IPS-18c (cell line): ENCODE measurements at regions not wholly inside any gene's neighbourhood (a gene's known extent, or its start where the extent isn't known, plus 50 kb on each side); places are given as distances from the start of the nearest gene placed in this dataset.

ENCODE experiments used
- H3K4me3 ChIP-seq: 2 replicates; pipeline ENCODE4 v1.7.0; 2013; ENCODE audit warnings: low read depth, mild to moderate bottlenecking, low read length, moderate library complexity; ENCODE audit not compliant: insufficient read depth
- H3K9me3 ChIP-seq: one replicate; pipeline ENCODE4 v1.6.1; 2013; ENCODE audit warnings: mild to moderate bottlenecking, low read length, moderate library complexity; ENCODE audit not compliant: control insufficient read depth, insufficient read depth

DNA sequence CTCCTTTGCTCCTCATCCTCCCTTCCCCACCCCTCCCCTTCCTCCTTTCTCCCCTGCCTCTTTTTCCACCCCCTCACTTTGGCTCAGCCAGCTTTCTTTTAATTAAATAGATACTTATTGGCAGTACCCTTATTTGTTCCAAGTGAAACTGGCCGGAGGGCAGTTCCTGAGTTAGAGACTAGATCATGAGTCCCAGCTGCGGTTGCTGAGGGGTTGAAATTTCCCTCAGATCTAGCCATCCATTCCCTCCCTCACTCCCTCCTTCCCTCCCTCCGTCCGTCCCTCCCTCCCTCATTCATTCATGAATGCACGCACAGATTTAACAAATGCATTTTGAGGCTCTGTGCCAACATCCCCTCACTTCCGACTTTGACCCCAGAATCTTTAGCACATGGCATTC is 519.2 kb upstream of the EEF2KMT start:
- H3K4me3 ChIP-seq: no peak overlapping the region; the same call in 1 of the 2 replicates
- no peaks in the 10 kb centered on the region for H3K9me3 ChIP-seq

- Histone ChIP-seq H3K4me3 (peak overlapping the region; percentile 38; the same call in 1 of the 2 replicates), H3K9me3 (no peaks in the 10 kb centered on the region)
These were observed 518.5 kb upstream of the EEF2KMT start for GRCh38 chr16:5615868-5616642.

- Histone ChIP-seq H3K4me3 (no peak overlapping the region), H3K9me3 (no peaks in the 10 kb centered on the region)
These were observed 509.6 kb upstream of the EEF2KMT start for GRCh38 chr16:5607169-5607568.

- peaks cover under 1% of the 10 kb centered on the region for H3K9me3 ChIP-seq
- no peak overlapping the region for H3K4me3 ChIP-seq
These were observed 507.8 kb upstream of the EEF2KMT start for GRCh38 chr16:5605404-5605803.

- Histone ChIP-seq H3K4me3 (no peak overlapping the region), H3K9me3 (peaks cover 2% of the 10 kb centered on the region)
These were observed 507.2 kb upstream of the EEF2KMT start for GRCh38 chr16:5604770-5605169.

DNA sequence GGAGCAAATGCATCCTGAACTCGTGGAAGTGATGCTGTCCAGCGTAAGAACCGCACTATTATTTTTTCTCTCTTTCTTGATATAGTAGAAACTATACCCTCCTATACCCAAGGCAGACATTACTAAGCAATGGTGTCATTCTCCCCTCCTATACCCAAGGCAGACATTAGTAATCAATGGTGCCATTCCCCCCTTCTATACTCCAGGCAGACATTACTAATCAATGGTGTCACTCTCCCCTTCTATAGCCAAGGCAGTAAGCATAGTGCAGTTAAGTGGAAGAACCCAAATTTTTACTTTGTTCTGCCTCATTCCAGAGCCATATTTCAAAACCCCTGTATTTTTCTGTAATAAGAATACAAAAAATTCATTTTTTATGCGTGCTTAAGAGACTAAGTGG is 506.2 kb upstream of the EEF2KMT start:
- H3K9me3 ChIP-seq: peaks cover 2% of the 10 kb centered on the region
- H3K4me3 ChIP-seq: no peak overlapping the region

DNA sequence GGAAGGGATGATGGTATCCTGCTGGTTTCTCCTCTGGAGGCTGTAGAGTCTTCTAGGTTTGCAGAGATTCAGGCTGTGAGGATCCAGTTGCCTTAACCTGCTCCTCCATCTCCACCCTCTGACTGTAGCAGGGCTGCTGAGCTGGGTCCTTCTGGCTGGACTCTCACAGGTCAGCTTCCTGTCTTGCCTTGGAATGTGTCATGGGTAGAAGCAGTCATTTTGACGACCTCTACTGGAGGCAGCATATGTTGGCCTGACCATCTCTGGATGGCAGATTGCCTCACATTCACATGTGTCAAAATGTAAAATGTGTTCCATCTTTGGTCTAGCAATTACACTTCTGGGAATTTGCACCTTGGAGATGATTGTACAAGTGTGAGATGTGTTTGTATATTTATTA is 504.4 kb upstream of the EEF2KMT start:
- H3K9me3 ChIP-seq: peaks cover 2% of the 10 kb centered on the region

GRCh38 chr16:5598793-5599192 is 501.2 kb upstream of the EEF2KMT start:
- Histone ChIP-seq H3K9me3 (peaks cover 4% of the 10 kb centered on the region), H3K4me3 (no peak overlapping the region)

More for the DNA sequence above, 504.4 kb upstream of the EEF2KMT start:
- no peak overlapping the region for H3K4me3 ChIP-seq

DNA sequence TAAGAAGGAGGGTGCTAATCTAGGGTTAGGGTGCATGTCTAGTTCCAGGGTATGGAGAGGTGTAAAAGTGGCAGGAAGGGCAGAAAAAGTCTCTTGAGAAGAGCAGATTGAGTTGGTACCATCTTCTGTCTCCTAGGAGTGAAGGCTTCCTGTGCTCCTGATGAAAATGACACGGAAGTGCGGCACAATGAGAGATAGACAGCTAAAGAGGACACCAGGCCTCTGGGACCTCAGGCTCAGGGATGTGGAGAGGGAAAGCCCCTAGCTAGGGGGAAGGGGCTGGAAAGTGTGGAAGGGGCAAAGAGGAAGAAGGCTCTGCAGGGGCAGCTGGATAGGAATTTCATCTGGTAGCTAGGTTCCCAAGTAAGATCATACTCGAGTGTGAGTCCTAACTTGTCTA is 498.3 kb upstream of the EEF2KMT start:
- H3K4me3 ChIP-seq: no peak overlapping the region
- H3K9me3 ChIP-seq: peaks cover 4% of the 10 kb centered on the region

GRCh38 chr16:5590416-5590815 is 492.8 kb upstream of the EEF2KMT start:
- Histone ChIP-seq H3K9me3 (peaks cover 2% of the 10 kb centered on the region), H3K4me3 (no peak overlapping the region)

DNA sequence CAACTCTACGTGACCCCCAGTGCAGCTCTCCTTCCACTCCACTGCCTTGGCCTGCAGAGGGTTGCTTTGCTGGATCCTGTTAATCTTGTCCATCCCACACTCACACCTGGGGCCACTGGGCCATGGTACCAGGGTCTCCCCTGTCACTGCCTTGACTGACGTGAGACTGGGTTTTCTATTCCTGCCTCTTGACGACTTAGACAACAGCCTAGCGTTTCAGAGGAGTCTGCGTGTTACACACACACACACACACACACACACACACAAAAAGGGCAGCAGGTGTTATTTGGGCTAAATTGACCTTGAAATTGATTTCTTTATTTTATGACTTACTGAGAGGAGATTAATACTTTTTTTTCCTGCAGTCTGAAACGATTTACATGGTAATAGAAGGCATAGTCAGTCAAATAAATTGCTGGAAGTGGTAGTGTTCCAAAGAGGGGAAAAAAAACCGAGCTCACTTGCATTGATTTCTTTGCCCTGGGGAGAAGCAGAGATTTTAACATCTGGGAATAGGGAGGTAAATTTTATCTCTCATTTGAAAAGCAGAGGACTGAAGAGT is 492.3 kb upstream of the EEF2KMT start:
- peaks cover 2% of the 10 kb centered on the region for H3K9me3 ChIP-seq
- H3K4me3 ChIP-seq: no peak overlapping the region

DNA sequence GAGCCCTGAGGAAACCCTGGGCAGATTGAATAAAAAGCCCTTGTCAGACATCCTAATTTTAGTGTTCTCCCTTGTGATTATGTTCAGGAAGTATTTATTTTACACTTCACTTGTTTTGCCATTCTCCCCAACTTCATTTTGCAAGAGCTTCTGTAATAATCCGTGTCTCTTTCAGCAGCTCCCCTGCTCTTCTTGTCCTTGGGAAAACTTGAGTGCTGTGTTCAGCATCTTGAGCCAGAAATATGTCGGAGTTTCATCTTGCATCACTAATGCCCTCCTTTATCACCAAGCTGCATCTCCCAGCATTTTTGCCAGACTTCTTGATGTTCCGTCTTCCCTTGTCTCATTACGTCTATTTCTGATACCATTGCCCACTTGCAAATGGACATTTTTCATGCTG is 486.5 kb upstream of the EEF2KMT start:
- Histone ChIP-seq H3K4me3 (no peak overlapping the region), H3K9me3 (no peaks in the 10 kb centered on the region)

GRCh38 chr16:5582529-5582928 is 484.9 kb upstream of the EEF2KMT start:
- Histone ChIP-seq H3K4me3 (no peak overlapping the region), H3K9me3 (no peaks in the 10 kb centered on the region)

DNA sequence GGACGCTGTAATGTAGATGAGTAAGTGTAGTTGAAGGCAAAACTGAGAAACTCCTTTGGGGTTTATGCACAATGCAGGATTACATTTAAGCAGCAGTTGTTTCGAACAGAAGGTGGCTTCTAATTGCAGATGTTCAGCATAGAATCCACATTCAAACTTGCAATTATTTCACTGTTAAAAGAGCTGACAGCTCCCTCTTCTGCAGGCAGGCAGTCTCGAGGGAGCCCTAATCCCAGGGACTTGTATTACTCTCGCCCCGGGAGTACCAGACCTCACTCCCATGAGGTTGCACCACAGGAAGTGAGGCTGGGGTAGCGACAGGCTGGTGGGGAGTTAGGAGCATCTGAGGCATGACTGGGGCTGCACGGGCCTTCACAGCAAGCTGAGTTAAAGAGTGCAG is 484.3 kb upstream of the EEF2KMT start:
- Histone ChIP-seq H3K9me3 (no peaks in the 10 kb centered on the region), H3K4me3 (no peak overlapping the region)

GRCh38 chr16:5581428-5581827 is 483.8 kb upstream of the EEF2KMT start:
- H3K9me3 ChIP-seq: no peaks in the 10 kb centered on the region

DNA sequence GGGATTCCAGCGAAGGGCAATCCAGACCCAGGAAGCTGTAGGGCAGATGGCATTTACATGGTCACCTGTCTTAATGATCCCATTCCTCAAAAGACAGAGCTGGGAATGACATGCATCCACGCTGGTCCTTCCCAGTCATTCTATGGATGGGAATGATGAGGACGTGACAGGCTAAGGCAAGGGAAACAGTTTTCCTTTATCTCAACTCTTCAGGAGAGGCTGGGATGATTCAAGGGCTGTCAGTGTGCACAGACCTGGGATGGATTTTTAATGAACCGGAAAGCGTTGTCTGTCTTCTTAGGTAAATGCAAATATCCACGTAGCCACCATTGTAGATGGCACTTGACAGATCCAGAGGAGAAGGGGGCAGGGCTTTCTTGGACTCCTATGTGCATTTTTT is 483.2 kb upstream of the EEF2KMT start:
- Histone ChIP-seq H3K9me3 (no peaks in the 10 kb centered on the region), H3K4me3 (no peak overlapping the region)

More at GRCh38 chr16:5581428-5581827, 483.8 kb upstream of the EEF2KMT start:
- no peak overlapping the region for H3K4me3 ChIP-seq

DNA sequence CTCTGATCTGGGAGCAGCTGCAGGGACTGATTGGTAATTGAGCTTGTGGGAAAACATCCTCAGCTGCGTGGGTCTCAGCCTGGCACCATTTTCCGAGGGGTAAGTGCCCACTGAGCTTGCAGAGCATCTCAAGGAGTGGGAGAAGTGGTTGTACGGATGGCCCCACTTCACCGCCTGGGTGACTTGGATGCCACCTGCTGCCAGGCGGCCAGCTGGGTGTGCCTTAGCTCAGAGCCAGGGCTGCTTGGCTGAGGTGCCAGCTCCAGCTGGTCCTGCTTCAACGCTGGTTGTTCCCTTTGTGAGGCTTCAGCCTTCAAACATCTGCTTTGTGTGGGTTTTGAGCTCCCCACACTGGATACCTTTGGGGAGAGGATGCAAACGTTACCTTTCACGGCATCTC is 482.7 kb upstream of the EEF2KMT start:
- Histone ChIP-seq H3K9me3 (no peaks in the 10 kb centered on the region), H3K4me3 (no peak overlapping the region)

DNA sequence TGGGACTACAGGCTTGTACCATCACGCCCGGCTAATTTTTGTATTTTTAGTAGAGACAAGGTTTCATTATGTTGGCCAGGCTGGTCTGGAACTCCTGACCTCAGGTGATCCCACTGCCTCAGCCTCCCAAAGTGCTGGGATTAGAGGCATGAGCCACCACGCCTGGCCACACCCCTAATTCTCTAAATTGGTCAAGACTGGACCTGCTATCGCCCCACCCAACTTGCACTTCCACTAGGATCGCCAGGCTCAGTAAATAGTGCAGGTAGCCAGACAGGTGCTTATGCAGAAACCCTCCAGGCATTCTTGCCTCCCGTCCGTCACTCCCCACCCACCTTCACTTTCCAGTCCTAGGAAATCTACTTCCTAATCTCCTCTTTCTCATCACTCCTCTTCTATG is 481.4 kb upstream of the EEF2KMT start:
- Histone ChIP-seq H3K4me3 (no peak overlapping the region), H3K9me3 (no peaks in the 10 kb centered on the region)

DNA sequence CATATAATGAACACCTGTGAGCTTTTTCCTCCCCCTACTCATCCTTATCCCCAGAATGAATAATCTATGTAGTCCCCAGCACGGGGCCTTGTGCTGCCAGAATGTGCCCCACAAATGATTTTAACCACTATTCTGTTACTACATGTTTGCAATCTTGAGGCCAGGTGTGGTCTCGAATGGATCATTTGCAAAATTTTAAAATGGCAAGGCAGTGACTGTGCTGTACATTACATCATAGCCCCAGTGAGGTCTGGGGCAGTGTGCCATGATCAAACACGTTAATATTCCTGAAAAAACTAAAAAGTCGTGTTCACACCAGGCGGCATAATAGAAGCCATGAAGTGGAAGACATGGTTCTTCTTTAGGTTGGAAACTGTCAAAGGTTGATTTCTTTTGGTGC is 479.9 kb upstream of the EEF2KMT start:
- H3K9me3 ChIP-seq: no peaks in the 10 kb centered on the region

More for the DNA sequence above, 479.9 kb upstream of the EEF2KMT start:
- no peak overlapping the region for H3K4me3 ChIP-seq
